ENCODE measurements at regions not wholly inside any gene's neighbourhood (a gene's known extent, or its start where the extent isn't known, plus 50 kb on each side); places are given as distances from the start of the nearest gene placed in this dataset.
A peak's percentile ranks its signal among the peaks of the same experiment; 100 is the strongest.

DNA sequence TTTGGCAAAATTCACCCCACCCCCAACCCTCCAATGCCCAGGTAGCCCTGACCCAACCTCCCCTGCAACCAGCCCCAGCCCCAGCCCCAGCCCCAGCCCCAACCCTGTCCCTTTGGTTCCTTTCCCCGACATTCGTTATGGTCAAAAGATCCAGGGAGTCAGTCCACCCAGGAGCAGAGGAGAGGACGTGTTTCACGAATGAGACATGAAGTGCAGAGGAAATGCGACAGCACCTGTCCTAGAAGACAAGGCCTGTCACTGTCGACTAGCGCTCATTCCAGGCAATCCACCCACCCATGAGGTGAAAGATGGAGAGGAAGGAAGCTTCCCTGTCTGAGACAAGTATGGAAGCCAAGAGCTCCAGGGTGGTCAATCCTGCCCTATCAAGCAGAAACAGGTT lies 485.0 kb downstream of the SPATA31A7 start:
- peak; percentile 28 for DNase-seq (ENCODE audit: low spot score)
- intact Hi-C loops (cut with DNase I), result no loop called here
